Ammon's horn (tissue), 1 donor: ENCODE measurements at regions not wholly inside any gene's neighbourhood (a gene's known extent, or its start where the extent isn't known, plus 50 kb on each side); places are given as distances from the start of the nearest gene placed in this dataset.
"Not testable (repeated sequence)": the region's sequence is repeated elsewhere in the genome, so short reads cannot be mapped to it uniquely, and the experiment has no call there.

ENCODE experiments used
- DNase-seq: peaks from one replicate; pipeline ENCODE4 v3.0.0-alpha.2; 2016; ENCODE audit warnings: low spot score

DNA sequence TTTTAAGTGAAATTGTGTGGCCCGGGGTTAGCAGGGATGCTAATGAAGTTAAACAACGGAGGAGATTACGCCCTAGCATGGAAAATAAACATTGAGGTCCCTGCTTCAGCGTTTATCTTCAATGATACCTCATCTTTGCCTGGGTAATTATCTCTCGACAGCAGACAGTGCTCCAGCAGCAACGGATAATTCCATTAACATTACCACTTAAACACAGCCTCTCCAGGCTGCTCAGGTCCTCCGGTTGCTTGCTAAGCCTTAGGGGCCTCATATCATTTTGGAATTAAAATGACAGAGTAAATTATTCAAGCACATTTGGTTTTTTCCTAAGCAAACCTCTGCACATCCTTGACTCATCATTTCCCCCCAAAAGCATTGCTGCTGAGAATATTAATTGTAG is 281.5 kb upstream of the KLF3 start:
- DNase-seq = no peak

DNA sequence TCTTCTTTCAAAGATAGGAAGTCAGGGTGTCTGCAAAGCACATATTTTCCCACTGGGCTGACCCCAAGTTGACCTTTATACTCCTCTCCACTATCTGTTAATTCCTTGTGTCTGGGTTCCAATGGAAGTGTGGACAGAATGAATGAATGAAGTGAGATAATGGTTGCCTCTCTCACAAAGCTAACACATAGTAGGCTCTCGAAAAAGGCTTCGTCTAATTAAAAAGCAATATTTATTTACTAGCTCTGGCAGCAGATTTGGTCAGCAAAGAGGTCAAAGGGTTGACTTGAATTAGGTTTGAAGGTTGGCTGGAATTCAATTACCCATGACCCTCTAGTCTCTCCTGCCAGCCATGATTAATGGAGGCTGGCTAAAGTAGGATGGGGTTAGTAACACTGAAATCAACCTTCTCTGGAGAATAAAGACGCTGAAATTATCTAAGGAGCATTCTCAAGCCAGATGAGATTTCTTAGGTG is 280.3 kb upstream of the KLF3 start:
- no peak for DNase-seq

DNA sequence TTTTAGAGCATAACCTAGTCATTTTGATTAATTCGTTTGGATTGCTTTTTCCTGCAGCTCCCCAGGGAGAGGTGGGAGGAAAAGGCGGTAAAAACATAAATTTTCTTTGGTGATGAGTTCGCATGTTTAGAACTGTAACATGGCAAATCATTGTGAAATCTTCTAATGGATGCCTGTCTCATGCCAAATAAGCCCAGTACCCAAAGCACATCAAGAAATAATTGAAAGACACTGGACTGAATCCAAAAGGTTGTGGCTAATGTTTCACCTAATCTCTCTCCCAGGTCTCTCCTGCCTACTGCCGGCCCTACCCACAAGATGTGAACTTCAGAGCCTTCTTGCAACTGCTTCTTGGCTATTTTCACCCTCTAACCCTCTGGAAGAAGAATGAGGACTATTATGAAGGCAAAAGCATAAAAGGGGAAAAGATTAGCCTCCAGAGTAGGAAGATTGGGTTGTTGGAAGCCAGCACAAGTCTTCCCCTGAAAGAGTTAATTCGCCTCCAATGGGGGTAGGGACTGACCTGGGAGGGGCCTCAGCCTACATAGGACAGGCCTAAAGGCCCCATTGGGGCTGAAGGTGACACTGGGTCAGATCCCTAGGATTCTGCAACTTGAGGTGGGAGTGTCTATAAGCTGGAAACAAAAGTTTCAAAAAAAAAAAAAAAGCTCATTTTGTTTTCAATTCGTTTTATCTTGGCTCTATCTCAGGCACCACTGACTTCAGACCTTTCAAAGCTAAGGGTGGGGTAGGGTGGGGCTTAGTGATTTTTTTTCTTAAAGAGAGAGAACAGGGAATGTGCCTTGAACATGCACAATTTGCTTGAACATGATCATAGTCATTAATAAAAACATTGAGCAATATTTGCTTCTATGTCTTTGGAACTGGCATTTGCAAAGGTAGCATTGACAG is 278.6 kb upstream of the KLF3 start:
- no peak for DNase-seq

DNA sequence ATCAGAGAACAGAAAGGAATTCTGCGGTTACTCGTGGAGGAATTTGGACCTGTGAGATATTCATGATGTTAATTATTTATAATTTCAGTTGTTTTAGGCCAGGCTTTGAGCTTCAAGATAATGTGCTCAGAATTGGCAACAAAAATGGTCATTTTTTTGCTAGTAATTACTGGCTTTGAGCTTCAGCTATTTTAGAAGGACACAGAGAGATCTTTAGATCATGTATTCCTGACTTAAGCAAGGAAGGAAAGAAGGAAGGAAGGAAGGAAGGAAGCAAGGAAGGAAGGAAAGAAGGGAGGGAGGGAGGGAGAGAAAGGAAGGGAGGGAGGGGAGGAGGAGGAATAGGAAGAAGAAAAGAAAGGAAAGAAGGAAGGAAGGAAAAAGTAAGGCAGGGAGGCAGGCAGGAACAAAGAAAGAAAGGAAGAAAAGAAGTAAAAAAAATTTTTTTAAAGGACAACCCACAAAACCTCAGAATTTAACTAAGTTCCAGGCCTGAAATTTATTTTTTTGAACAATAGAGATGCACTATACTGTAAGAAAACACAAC is 277.9 kb upstream of the KLF3 start:
- no peak for DNase-seq

DNA sequence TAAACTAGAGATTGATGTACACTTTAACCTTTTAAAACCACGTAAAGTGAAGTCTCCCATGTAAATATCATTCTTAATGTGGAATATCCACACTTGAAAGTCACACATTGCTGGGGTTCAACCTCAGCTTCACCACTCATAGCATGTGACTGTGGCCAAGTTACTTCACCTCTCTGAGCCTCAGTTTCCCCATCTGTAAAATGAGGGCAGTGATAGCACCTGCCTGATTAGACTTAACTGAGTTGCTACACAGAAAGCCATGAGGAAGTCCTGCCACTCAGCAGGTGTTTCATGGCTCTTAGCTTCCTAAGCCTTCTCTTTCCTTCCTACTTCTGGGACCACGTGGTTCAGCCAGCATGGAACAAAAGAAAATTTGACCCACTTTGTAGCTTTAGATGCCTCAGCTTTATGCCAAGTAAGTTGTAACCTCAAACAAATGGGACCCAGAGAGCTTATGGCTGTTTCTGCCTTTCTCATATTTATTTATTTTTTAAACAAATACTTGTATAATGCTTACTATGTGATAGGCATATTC is 277.3 kb upstream of the KLF3 start:
- DNase-seq = no peak

DNA sequence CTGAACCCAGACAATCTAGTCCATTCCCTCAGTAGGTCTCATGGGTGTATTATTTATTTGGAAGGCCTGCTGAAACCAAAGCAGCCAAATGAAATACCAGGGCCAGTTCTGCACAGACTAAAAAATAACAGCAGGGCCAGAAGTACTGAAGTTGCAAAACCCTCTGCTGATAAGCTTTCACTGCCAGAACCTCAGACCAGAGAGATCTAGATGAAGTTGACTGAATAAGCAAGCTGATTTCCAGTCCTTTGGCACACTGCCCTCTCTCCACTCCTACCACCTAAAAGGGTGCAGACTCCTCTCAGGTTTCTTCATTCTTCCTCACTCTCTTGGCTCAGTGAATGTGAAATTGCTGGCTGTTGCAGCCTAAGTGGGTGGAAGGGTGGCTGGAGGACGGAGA is 276.7 kb upstream of the KLF3 start:
- peak; percentile 12 for DNase-seq

DNA sequence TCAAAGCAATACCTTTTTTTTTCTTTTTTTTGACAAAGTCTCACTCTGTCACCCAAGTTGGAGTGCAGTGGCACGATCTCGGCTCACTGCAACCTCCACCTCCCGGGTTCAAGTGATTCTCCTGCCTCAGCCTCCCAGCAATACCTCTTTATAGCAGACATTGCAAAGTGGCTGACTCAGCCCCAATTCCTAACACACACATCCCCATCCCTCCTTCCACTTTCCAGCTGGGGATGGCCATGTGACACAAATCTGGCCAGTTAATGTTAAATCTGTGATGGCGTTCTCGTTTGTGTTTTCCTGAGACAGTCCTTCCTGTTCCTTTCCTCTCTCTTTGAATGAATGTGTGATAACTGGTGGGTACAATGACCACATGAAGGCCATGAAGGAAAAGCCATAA is 276.2 kb upstream of the KLF3 start:
- DNase-seq = no peak

DNA sequence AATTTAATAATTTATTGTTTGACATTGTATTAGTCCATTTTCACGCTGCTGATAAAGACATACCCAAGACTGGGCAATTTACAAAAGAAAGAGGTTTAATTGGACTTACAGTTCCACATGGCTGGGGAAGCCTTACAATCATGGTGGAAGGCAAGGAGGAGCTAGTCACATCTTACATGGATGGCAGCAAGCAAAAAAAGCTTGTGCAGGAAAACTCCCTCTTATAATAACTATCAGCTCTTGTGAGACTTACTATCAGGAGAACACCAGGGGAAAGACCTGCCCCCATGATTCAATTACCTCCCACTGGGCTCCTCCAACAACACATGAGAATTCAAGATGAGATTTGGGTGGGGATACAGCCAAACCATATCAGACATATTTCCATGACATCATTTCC is 275.1 kb upstream of the KLF3 start:
- DNase-seq = not testable (repeated sequence)

DNA sequence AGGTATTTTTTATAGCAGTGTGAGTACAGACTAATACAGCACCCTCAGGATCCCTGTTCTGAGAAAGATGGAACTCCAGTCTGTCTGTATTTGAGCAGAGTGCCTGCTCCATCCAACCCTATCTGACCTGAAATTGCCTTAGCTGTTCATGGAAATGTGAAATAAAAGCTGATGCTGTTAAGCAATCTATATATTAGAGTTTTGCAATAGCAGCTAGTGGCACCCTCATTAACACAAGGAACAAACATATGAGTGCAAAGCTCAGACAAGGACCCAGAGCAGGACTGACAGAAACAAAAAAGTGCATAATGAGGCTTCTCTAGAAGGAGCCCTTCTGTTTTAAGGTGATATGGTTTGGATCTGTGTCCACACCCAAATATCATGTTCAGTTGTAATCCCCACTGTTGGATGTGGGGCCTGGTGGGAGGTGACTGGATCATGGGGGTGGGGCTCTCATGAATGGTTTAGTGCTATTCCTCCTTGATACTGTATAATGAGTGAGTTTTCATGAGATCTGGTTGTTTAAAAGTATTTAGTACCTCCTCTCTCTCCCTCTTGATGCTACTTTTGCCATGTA is 272.9 kb upstream of the KLF3 start:
- DNase-seq = no peak

DNA sequence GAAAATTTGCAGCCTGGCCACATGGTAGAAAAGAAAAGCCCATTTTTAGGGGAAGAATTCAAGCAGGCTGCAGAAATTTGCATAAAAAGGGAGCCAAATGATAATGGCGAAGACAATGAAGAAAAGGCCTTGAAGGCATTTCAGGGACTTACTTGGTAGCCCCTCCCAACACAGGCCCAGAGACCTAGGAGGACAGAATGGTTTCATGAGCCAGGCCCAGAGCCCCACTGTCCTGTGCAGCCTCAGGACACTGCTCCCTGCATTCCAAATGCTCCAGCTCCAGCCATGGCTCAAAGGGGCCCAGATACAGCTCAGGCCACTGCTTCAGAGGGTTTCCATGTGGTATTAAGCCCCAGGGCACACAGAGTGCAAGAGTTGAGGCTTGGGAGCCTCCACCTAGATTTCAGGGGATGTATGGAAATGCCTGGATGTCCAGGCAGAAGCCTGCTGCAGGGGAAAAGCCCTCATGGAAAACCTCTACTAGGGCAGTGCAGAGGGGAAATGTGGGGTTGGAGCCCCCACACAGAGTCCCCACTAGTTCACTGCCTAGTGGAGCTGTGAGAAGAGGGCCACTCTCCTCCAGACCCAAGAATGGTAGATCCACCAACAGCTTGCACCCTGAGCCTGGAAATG is 271.7 kb upstream of the KLF3 start:
- no peak for DNase-seq

DNA sequence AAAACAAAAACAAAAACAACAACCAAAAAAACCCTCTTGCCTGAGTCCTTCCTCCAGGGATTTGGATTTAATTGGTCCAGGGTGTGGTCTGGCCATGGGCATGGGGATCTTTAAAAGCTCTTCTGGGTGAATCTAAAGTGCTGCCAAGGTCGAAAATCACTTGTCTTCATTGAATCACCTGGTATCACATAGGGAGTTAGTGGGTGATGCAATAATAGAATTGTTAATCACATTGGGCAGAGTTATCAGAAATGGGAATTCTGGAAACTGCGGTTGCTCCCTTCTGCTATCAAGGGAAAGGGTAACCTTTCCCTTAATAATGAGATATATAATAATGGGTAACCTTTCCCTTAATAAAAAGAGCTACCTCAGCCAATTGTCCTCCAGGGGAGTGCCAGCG is 267.9 kb upstream of the KLF3 start:
- DNase-seq = no peak

DNA sequence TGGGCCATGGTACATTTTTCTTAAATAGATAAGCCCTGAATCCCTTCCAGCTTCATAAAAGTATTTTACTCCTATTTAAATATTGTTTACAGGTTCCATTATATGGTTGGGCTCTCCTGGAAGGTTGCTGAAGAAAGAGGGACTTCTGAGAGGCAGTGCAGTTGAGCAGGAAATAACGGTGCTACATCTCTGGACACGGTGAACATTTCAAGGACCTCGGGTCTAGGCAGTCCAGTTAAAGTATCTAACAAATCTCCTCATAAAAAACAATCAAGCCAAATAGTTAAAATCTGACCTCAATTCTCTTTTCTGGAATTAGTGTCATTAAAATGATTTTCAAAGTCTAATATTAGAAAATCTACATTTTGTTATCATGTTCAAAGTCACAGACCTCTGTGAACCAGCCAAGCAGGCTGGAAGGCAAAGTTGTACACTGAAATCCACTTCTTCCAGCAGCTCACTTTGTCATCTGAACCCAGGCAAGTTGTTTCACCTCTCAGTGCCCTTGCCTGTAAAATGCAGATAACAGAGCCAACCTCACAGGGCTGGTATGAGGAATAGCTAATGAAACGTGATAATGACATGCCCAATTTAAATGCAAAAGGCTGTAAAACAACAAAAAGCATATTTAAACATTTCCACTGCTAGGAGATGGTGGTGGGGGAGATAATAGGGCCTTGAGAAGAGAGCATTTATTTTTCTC is 267.0 kb upstream of the KLF3 start:
- DNase-seq = no peak

DNA sequence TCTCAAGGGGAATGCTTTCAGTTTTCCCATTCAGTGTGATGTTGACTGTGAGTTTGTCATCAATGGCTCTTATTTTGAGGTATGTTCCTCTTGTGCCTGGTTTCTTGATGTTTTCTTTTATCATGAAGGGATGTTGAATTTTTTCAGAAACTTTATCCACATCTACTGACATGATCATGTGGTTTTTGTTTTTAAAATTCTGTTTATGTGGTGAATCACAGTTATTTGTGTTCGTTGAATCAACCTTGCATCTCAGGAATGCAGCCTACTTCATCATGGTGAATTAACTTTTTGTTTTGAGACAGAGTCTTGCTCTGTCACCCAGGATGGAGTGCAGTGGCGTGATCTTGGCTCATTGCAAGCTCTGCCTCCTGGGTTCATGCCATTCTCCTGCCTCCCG is 263.1 kb upstream of the KLF3 start:
- no peak for DNase-seq

DNA sequence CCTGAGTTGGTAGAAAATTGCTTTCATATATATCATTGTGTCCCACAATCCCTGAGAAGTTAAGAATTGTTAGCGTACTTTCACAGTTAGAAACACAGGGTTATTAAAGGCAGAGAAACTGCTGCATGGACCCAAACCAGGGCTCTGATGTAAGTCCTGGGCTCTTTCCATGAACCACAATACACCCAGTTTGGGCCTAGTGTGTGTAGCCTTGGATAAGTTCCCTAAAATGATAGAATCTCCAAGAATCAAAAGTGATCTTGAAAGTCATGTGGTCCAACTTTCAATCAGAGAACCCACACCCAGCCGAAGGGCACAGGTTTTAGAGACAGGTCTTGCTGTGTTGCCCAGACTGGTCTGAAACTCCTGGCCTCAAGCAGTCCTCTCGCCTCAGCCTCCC is 257.8 kb upstream of the KLF3 start:
- no peak for DNase-seq

DNA sequence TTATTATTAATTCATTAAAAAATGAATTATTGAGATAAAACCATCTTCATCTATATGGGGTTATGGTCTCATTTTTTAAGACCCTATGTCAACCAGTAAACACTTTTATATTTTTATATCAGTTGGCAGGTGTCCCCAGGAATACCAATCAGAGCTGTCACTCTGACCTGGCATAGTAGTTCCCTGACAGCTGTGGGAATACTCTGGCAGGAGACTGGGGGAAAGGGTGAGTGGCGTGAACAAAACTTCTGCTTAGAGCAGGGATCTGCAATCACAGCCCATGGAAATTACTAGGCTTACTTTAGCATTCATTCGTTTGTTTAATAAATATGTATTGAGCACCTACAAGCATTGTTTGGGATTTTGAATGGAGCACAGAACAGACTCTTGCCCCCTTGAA is 254.1 kb upstream of the KLF3 start:
- no peak for DNase-seq

DNA sequence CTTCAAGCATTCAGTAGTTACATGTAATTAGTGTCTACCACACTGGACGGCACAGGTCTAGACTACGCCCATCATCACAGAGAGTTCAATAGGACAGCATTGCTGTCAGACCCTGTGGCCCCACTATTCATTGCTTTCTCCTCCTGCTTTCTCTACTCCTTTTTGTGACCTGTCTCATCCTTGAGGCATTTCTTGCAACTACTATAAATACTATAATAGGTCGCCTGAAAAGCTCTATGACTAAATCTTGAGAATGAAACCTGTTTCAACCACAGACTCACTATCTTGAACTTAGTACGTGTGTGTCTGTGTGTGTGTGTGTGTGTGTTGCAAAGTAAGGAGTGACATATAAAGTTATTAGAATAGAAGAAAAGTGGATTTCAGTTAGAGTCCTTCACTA is 252.9 kb upstream of the KLF3 start:
- DNase-seq = no peak

DNA sequence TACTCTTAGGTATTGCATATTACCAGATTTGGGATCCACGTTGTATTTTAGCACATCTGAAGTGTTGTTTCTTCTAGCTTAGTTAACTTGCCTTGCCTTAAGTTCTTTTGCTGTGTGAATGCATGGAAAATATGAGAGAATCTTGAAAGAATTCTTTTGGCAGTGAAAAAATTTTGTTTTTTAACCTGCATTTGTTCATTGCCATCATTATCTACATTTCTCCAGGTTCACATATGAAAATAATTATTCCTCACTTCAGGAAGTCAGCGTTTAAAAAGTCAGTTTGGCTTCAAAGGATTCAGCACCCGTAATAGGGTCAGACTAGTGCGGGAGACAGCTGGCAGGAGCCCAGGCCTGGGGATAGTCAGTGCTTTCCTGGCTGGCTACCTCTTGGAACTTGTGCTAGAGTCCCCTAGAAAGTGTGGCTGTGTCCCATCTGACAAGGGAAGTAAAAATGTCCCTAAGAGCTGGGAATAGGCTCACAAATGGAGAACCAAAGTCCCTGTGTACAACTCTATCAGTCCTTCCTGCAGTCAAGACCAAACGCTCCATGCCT is 251.9 kb upstream of the KLF3 start:
- DNase-seq = no peak

DNA sequence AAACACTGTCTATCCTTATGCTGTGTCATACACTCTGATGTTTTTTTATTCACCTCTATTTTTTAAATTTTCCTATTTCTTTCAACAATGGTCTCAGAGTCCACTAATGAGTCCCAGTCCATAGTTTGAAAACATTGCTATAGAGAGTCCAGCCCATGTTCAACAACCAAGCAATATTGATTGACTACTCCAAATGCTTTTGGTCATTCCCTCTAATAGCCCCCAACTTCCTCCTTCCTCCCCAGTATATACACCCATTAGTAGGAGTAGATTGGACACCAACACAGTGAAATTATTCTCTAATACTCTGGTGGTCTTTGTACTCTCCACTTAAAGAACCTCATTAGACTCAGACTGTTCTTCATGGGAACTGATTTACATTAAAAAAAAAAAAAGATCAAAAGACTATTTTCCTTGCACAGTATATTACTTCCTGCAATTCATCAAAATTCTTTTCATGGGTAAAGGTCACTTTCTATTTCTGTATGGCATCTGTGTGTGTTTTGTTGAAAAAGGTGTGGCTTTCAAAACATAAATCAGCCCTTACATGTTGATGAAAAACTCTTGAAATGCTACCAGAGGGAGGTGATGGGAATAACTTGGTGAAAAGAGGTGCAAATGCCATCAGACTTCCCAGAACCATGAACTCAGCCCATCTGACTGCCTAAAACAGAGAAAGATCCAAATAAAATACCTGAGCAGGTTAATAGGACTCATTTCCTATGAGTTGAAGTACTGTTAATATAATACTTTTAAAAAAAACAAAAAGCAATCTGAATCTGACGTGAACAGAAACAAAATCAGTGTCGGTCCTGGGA is 250.3 kb upstream of the KLF3 start:
- no peak for DNase-seq

DNA sequence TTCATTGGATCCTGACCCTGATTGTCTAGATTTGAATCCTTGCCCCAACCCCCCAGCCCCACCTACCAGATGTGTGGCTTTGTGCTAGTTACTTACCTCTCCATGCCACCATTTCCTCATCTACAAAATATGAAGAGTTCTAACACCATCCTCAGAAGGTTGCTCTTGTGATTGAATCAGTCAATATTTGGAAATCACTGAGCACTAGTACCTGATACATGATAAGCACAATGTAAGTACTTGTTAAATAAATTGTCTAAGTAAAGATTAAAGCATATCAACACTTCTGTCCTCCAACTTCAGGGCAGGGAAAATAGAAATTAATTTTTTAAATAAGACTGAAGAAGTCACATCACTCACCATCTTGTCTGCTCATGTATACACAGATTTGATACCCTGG is 249.6 kb upstream of the KLF3 start:
- DNase-seq = no peak

DNA sequence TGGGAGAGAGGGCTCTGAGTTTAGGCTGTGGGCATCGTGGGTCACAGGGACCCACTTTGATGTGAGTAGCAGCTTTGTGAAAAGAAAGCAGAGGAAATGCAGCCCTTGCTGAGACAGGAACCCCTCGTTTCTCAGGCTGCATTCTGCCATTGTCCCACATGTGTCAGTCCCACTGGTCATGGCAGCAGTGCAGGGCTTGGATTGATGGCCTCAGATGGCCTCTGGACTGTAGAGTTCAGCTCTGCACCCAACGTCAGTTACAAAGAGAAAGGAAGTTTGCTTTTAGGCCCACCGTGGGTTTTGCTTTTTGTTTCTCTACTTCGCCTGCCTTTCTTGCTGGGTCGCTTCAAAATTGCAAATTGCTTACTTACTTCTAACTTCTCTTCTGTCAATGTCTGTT is 248.3 kb upstream of the KLF3 start:
- no peak for DNase-seq
